ENCODE measurements at regions not wholly inside any gene's neighbourhood (a gene's known extent, or its start where the extent isn't known, plus 50 kb on each side); places are given as distances from the start of the nearest gene placed in this dataset.
"Not testable (repeated sequence)": the region's sequence is repeated elsewhere in the genome, so short reads cannot be mapped to it uniquely, and the experiment has no call there.

DNA sequence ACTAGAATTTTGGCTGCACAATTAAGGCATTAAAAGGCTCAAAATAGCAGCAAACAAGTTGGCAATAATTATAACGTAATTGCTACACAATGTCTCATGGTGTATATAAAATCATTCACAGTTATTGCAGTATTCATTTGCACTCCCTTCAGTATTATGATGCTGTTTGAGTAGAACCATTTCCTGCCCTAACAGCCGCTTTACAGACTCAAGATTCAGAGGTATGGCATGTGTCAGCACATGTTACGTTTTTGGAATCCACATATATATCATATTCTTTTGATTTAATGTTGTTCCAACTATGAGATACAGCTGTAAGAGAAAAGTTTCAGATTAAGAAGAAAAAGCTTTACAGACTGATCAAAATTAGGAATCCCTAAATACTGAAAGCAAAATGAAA, 56.3 kb upstream of the NCKAP5 start:
- no peak for DNase-seq

DNA sequence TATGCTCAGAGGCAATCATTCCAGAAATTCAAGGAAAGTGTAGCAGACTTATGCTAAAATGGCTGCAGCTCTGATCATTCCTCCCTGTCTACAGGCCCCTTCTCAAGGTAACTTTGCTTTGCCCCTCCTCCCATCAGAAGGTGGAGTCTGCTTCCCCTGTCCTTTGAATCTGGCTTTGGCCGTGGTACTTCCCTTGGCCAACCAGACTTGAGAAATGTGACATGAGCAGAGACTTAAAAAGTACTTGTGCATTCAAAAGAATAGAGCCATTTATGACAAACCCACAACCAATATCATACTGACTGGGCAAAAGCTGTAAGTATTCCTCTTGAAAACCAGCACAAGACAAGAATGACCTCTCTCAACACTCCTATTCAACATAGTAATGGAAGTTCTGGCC, 59.5 kb upstream of the NCKAP5 start:
- DNase-seq, result no peak

DNA sequence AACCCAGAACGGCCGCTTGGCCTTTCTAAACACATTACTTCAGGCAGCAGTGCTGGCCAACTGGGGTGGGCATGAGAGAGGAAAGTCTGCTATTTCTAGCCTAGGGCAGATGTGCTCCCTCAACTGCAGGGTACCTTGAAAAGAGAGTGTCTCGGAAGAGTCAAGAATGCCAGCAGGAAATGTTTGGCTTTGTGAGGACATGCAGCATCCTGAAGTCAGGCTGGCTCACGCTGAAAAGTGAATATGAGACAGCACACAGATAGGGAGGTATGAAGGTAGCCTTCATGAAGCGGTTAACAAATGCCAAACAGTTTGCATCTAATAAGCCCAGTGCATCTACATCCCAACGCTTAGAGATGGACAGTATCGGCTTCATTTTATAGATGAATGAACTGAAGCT, 65.0 kb upstream of the NCKAP5 start:
- DNase-seq, result no peak

DNA sequence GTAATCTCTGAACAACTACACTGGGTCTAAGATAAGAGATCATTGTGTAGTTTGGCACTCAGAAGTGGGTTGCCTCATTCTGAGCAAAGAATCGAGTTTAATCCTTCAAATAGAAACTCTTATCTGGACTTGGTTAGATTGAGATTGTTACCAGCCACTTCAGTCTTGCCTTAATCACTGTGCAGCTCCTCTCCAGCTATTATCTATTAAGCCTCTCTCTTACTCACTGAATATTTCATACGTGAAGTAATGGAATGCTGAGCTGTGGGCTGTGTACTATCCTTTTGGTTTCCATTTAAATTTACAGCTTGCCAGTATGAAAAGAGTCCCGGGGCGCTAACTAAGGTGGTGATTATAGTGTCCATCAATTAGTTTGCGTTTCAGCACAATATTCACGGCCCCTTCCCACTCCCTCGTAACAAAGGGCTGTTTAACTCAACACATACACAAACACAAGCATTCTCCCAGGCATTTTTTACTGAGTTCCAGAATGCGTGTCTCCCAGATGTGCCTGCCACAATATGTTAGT, 65.7 kb upstream of the NCKAP5 start:
- no peak for DNase-seq

DNA sequence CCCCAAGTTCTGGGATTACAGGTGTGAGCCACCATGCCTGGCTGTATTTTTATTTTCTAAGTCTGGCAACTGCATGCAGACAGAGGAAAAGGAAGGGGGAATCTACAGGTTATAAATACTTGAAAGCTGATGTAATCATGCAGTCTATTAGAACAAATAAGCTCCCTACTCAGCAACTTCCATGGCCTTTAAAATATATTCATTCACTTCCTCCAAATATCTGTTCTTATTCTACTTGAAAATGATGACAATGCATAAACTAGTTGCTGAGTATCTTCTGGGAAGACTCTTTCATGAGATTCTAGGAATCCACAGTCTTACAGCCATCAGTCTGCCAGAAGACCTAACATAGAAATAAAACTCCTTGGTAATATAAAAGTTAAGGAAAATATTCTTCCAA, 66.9 kb upstream of the NCKAP5 start:
- no peak for DNase-seq

DNA sequence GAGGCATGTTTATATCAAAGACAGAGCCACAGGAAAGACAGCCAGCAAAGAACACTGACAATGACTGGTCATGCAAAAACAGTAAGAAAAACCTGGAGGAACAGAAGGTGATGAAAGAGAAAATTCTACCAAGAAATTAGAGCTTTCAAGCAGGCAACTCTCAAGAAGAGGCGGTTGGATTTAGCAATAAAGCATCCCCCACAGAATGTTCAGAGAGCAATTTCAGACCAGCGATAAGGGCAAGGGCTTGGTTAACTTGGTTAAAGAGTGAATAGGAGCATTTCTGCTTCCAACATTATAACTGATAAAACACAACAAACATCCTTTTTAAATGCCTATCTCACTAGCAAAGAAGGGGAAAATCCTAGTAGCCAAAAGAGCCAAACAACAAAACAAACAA, 68.0 kb upstream of the NCKAP5 start:
- DNase-seq, result no peak

DNA sequence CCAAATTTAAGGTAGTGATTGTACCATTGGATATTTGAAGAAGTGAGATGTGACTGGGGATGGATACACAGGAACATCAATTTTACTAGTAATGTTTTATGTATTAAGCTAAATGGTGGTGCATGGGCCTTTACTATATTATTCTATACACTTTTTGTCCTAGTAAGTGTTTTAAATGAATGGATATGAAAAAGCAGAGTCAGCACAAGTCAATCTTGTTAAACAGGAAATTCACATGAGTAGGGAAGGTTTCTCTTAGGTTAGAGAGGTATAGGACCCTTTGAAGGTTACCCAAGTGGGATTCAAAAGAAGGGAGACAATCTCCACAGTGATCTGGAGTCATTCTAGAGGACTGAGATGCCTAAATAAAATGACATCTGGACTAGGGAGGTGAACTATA, 71.8 kb upstream of the NCKAP5 start:
- DNase-seq, result no peak

DNA sequence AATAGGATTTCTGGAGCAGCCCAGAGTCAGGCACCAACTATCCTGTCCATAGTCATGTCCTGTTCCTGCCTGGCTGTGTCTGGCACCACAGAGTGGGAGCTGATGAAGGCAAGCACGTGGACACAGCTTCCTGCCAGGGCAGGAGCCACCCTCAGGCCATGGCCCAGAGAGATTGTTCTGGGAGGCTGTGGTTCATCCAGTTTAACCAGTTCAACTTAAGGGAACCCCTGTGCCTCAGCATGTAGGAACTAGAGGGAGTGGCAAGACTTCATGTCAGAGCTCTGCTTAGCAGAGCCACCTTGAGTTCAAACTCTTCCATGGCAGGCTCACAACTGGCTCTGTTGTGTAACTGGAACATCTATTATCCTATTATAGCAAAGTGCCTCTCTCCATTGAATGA, 73.2 kb upstream of the NCKAP5 start:
- no peak for DNase-seq

DNA sequence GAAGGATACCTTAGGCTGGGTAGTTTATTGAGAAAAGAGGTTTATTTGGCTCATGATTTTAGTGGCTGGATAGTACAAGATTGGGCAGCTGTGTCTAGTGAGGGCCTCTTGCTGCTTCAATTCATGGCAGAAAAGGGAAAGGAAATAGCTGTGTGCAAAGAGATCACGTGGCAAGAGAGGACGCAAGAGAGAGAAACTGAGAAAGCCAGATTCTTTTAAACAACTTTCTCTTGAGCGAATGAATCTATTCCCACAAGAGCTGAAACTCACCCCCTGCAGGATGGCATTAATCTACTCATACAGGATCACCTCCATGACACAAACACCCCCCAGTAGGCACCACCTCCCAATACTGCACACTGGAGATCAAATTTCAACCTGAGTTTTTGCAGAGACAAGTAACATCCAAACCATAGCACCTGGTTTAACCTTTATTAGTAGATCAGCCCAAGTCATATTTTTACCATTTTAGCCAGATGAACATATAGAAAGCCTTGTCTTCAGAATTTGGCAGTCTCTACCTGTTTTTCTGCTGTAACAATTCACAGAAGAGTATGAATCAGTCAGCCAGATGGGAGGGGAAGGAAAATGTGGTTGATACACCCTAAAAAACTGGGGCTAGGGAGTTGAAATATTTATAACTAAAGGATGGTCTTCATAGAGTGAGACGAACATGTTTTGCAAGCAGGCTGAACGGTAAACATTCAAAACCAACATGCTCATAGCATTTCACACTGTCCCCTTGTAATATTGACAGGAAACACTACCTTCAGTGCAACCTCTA, 73.9 kb upstream of the NCKAP5 start:
- DNase-seq, result no peak

DNA sequence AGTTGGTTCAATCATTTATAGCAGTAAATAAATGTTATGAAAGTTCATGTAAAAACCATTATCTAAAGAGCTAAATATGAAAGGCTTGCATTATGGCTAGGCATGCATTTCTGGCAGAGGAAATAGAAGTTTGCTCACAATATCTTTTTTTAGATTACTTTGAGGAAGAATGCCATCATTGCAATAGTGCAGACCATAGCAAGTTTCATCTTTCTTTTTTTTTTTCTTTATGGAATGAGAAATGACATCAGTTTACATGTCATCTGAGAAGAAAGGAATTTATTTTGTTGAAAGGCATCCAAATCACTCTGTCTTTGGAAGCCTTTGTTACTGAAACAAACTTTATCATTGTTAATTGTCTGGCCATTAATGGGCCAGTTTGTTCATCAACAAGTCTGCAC, 74.5 kb upstream of the NCKAP5 start:
- DNase-seq, result no peak

DNA sequence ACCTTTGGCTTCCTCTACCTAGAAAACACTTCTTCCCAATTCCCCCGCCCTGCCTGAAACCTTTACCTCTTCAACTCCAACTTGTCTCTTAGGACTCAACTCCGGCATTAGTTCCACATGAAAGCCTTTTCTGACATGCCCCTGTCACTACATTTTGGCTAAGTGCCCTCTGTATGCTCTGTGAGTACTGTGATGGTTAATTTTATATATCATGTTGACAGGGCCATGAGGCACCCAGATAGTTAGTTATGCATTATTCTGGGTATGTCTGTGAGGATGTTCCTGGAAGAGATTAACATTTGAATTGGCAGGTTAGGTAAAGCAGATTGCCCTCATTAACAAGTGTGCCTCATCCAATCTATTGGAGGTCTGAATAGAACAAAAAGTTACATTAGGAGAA, 75.6 kb upstream of the NCKAP5 start:
- no peak for DNase-seq

DNA sequence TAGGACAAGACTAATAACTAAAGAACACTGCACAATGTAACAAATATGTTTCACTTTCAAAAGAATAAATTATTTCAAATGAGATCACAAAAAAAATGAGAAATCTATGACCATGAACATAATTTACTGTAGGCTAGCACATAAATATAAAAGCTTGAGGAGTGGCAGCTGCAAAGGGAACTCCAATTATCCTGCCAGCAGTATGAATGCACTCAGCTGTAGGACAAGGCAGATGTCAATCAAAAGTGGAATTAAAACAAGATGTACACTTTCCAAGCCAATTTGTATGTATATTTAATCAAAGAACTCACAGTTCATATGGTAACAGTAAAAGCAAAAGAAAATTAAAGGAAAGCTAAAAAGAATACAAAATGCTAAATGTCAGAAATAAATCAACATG, 76.6 kb upstream of the NCKAP5 start:
- DNase-seq, result no peak

DNA sequence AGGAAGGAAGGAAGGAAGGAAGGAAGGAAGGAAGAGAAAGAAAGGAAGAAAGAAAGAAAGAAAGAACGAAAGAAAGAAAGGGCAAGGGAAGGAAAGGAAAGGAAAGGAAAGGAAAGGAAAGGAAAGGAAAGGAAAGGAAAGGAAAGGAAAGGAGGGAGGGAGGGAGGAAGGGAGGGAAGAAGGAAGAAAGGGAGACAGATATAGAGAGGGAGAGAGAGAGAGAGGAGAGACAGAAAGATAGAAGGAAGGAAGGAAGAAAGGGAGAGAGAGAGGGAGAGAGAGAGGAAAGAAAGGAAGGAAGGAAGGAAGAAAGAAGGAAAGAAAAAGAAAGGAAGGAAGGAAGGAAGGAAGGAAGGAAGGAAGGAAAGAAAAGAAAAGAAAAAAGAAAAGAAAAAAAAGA, 79.1 kb upstream of the NCKAP5 start:
- not testable (repeated sequence) for DNase-seq

DNA sequence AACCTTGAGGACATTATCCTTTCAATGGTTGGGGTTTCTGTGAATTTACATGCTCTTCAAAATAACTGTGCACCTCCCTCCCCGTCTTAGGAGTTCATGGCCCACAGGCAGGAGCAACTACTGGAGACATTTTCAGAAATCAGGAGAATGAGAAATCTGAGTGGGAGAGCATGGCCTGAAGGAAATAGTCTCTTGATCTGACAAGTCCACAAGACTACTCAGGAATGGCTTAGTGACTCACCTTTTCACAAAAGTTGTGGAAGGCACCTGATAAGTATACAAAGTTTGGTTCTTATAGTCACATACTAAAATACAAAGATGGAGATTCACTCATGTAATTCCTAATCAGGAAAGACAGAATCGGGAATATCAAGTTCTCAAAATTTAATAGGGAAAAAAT, 83.6 kb upstream of the NCKAP5 start:
- no peak for DNase-seq

DNA sequence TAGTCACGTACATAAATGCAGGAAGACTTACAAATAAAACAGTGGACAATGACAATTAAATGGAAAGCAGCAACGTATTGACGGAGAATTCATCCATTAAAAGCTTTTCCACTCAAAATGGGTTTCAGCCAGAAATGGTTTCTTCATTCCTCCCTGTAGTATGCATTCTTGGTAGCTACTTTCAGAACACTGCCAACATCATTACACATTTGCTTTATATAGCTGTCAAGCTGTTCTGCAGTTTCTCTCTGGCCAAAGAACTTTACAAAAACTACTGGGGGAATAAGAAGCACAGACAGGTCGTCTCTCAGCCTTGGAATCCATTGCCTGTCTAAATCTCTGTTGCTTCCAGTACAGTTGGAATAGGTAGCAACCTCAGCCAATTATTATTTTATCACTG, 84.1 kb upstream of the NCKAP5 start:
- no peak for DNase-seq

DNA sequence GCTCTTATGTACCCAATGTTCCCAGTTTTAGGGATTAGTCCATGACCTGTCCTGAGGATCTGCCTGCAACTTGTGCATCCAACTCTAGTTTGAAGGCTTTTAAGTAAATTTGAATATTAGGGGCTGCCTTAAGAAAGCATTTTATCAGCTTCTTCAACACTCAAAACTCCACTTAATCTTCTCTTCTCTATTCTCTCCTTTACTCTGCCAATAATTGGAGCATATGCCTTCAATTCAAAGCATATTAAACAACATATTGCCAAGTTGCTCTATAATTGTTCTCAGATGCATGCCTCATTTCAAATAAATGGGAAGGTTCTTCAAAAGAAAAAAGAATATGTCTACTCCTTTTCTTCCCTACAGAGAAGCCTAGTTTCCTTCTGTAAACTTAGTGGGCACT, 84.8 kb upstream of the NCKAP5 start:
- no peak for DNase-seq

DNA sequence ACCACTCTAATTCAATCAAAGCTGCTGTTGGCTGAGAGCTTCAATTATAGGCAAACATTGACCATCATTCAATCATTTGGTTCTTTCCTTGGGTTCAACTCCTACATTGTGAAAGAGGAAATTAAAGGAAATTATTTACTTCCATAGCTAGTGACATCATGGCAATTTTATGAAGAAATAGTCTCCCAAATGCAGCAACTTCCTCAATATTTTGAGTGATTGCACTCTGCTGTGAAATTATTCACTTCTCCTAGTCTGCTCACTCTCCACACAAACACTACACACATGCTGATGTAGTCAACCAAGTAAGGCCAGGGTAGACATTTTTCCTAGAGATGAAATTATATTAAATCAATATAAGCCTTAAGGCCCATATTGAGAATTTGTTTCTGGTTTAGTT, 86.7 kb upstream of the NCKAP5 start:
- DNase-seq, result no peak

DNA sequence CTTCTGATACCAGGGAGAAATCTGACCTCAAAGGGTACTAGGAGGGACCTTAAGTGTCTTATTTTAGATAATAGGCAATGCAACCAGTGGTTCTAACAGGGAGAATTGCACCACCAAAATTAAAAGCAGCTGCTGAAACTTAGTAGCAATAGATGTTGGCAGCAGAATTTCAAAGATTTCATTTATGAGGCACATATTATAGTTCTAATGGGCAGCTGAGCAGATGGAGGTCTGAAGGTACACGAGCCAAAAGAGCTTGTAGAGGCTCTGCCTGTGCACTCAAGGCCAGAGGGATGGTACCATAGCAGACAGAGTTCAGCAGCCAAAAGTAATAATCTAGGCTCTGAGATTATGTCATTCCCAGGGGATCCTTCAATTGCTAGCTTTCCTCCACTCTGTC, 87.3 kb upstream of the NCKAP5 start:
- no peak for DNase-seq

DNA sequence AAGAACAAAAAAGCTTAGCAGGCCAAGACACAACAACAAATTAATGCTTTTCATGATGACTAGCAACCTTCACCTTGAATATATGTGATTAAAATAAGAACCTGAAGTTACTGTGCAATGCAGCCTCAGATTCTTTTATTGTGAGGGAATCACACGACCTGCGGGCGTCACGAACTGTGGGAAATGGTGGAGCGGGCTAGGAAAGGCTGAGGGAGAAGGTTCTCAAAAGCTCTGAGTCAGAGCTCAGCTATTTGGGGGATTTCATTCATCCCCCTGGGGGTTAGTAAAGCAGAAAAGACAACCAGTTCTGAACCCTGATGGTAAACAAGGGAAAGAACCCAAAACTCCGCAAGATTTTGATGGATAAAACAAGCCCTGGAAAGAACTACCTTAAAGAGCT, 89.3 kb upstream of the NCKAP5 start:
- DNase-seq, result no peak

DNA sequence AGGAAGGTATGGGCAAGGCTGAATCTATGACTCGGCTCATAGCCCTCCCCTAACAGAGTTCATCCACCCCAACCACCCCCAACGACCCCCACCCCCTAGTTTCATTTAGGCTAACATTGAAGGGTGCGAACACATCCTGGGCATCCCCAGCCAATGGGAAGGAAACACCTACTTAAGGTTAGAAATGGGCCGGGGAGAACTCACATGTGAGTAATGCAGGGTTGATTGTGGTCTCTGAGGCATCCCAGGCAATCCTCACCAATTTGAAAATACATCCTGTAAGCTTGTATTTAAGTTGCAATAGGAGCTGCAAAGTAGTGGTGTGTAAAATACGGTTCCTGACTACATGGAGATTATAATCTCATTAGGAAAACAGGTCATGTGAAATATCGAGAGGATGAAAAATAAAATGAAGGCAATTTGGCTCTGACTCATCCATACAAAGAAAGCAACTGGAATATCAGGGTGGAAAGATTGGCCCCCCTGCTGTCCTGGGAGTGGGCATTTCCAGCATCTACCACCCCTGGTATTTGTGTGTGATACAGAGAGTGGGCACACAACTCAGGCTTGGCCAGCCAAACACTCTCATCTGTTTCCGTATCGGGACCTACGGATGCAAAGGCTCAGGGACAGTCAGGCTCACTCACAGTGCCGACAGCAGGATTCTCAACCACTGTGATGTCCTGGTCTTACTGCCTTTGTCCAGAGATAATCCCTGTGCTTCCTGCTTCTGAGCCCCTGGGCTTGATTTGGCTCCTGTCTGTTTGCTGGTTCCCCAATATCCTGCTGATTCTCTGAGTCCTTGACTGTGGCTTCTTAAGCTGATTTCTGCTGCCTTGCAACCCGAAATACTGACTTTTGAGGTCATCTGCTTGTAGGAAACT, 90.0 kb upstream of the NCKAP5 start:
- no peak for DNase-seq

DNA sequence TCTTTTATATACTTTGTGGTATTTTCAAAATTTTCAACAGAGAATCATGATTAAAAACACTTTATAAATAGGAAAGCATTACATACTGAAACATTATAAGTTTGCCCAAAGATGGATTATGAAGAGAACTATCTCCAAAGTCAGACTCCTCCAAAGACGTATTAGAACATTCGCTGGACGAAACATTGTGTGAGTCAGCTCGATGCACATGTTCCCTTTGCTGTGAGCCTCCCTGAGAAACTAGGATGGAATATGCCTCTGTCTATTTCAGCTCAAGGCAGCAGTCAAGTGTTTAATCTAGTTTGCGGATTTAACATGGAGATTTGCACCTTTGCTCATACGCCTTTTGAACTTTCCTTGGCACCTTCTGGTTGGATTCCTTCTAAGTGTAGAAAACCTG, 92.2 kb upstream of the NCKAP5 start:
- DNase-seq, result no peak

DNA sequence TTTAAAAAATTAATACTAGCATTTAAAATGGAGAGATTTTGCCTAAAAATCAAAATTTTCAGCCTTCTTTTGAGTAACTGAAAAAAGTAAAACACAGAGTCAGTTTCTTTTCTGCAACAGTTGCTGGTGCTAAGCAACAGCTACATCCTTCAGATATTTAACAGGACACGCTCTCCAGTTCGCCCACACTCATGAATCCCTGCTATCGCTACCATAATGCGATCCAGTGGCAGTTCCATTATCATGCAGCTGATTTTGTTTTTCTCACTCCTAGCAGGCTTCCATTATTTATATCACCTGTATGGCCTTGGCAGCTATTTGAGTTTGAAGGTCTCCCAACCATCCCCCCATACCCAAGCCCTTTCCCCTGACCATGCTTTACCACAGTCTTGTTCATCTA, 93.1 kb upstream of the NCKAP5 start:
- no peak for DNase-seq

DNA sequence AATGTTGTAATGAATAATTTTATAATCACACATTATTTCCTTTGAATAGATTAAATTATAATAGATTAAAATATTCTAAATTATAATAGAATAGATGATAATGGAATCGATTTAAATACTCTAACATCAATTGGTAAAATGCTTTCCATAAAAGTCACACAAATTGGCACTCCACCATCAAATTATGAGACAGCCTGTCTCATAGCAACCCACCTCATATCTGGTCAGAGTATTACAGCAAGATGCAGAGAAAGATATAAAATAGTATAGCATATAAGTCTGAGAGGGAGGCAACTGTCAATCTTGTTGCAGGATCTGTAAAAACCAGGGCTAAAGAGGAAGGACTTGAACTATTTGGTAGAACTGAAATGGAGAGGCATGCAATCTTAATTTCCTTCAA, 98.4 kb upstream of the NCKAP5 start:
- no peak for DNase-seq

DNA sequence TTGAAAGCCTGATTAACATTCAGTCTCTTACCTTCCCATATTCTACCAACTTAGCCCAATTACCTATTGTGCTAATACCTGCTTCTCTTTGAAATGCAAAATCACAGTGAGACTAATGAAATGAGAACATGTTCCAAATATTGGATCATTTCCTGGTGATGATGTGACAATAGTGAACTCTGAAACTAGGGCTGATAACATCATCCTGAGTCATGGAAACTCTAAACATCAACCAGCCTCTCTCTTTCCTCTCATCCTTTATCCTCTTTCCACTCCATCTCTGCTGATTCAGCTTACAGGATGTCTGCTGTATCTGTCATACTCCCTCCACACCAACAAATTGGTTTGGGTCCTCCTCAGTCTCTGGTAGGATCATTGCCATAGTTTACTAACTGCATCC, 98.8 kb upstream of the NCKAP5 start:
- DNase-seq, result no peak
